HepG2 (cell line): ENCODE measurements at regions not wholly inside any gene's neighbourhood (a gene's known extent, or its start where the extent isn't known, plus 50 kb on each side); places are given as distances from the start of the nearest gene placed in this dataset.

Experiments used
- ATAC-seq: fragments of 200-7000 bp; cut with Tn5 transposase; 3 replicates; pipeline ENCODE4 v1.9.1; 2020; ENCODE audit warnings: mild to moderate bottlenecking, moderate library complexity
- BruUV-seq: library from RNA; stranded (reverse); fragments of 400-500 nt; replicated peaks from 2 replicates; lab custom pipeline; 2021; lab: Mats Ljungman, UMichigan
- CTCF ChIA-PET: fragments of 300-600 bp; formaldehyde crosslinking; extraction: SDS; loops from one replicate; lab custom pipeline; 2021; ENCODE audit warnings: low total read pairs, inconsistent platforms, low intra/inter-chr PET ratio; lab: Yijun Ruan, JAX
- POLR2A ChIA-PET: fragments of 350-600 bp; sonication (Branson Sonifier 250); formaldehyde crosslinking; loops from one replicate; lab custom pipeline; 2020; ENCODE audit warnings: antibody characterized with exemption, inconsistent platforms; lab: Yijun Ruan, JAX
- DNase-seq: peaks from one replicate; pipeline ENCODE4 v3.0.0-alpha.2; 2015; ENCODE audit warnings: low spot score
- FAIRE-seq: peaks from 3 replicates; lab custom pipeline; 2011; peaks lifted over from hg19 to GRCh38; lab: Jason Lieb, UNC
- H2AFZ ChIP-seq: one replicate; pipeline ENCODE4 v1.6.1; 2011; ENCODE audit warnings: low read length, inconsistent platforms
- H3K27ac ChIP-seq: fragments of 300-600 bp; 3 replicates; pipeline ENCODE4 v1.8.0; 2011; ENCODE audit warnings: mixed run types, mild to moderate bottlenecking, mixed read lengths, low read length, inconsistent platforms; ENCODE audit not compliant: insufficient read depth; ENCODE audit errors: extremely low read length
- H3K27me3 ChIP-seq, 2 experiments: fragments of 200-600 bp in 1 of 2; 2 replicates in 1 of 2; 3 replicates in 1 of 2; pipeline versions ENCODE4 v1.6.0 to v1.8.0; 2011; ENCODE audit warnings: low read length in 2 of 2, mild to moderate bottlenecking in 2 of 2, moderate library complexity in 2 of 2, inconsistent platforms in 1 of 2; ENCODE audit not compliant: insufficient read depth in 2 of 2, control insufficient read depth in 1 of 2
- H3K36me3 ChIP-seq, 2 experiments: fragments of 200-600 bp in 1 of 2; replicated peaks in 1 of 2; 2 replicates in 1 of 2; 3 replicates in 1 of 2; pipeline versions ENCODE4 v1.5.1 to v1.8.0; 2011; ENCODE audit warnings: low read length in 2 of 2, inconsistent platforms in 1 of 2; ENCODE audit not compliant: insufficient read depth in 2 of 2, control insufficient read depth in 1 of 2
- H3K4me1 ChIP-seq: 2 replicates; pipeline ENCODE4 v1.5.1; 2012; ENCODE audit warnings: low read length, inconsistent platforms; ENCODE audit not compliant: insufficient read depth
- H3K4me2 ChIP-seq: 2 replicates; pipeline ENCODE4 v1.6.0; 2011; ENCODE audit warnings: low read depth, low read length, inconsistent platforms
- H3K4me3 ChIP-seq, 3 experiments: fragments of 200-600 bp in 1 of 3; sonication (generic), shearing (Covaris generic) in 1 of 3; replicated peaks in 1 of 3; 2 replicates each; pipeline ENCODE4 v1.5.1; 2011 to 2016; ENCODE audit warnings: low read length in 3 of 3, inconsistent platforms in 2 of 3, low read depth in 2 of 3, mild to moderate bottlenecking in 2 of 3, control low read depth in 1 of 3, mixed read lengths in 1 of 3; ENCODE audit not compliant: insufficient read depth in 1 of 3
- H3K79me2 ChIP-seq: one replicate; pipeline ENCODE4 v1.6.1; 2011; ENCODE audit warnings: low read length, inconsistent platforms; ENCODE audit not compliant: insufficient read depth
- H3K9ac ChIP-seq: 2 replicates; pipeline ENCODE4 v1.6.0; 2011; ENCODE audit warnings: mild to moderate bottlenecking, low read depth, low read length, inconsistent platforms; ENCODE audit not compliant: insufficient read depth
- H3K9me3 ChIP-seq: 2 replicates; pipeline ENCODE4 v1.5.1; 2012; ENCODE audit warnings: mild to moderate bottlenecking, low read length
- H4K20me1 ChIP-seq: 2 replicates; pipeline ENCODE4 v1.6.0; 2011; ENCODE audit warnings: inconsistent platforms, mild to moderate bottlenecking, low read length, moderate library complexity; ENCODE audit not compliant: insufficient read depth
- DBP ChIP-seq: sonication (generic); formaldehyde crosslinking; IDR thresholded peaks from 2 replicates; pipeline ENCODE4 v1.4.0; 2020; ENCODE audit warnings: missing genetic modification reagents; ENCODE audit errors: not compliant biosample characterization
- ESRRA ChIP-seq: sonication (generic); formaldehyde crosslinking; IDR thresholded peaks from 2 replicates; pipeline ENCODE4 v1.5.1; 2020; ENCODE audit warnings: mild to moderate bottlenecking, low read depth, missing genetic modification reagents
- HNRNPLL ChIP-seq: fragments of 200-400 bp; formaldehyde crosslinking; IDR thresholded peaks from 2 replicates; pipeline ENCODE4 v1.6.1; 2017; ENCODE audit warnings: mild to moderate bottlenecking, low read depth, low read length; ENCODE audit not compliant: poor library complexity, severe bottlenecking
- ISL2 ChIP-seq: sonication (generic); formaldehyde crosslinking; IDR thresholded peaks from 2 replicates; pipeline ENCODE4 v1.5.0; 2020; ENCODE audit warnings: missing genetic modification reagents
- MXD1 ChIP-seq: sonication (generic); formaldehyde crosslinking; IDR thresholded peaks from 2 replicates; pipeline ENCODE4 v1.4.0; 2020; ENCODE audit warnings: mild to moderate bottlenecking, missing genetic modification reagents
- POLR2AphosphoS2 ChIP-seq: IDR thresholded peaks from 2 replicates; pipeline ENCODE4 v1.6.1; 2011; ENCODE audit warnings: low read depth, low read length, improper control_type of control experiment
- PTBP1 ChIP-seq: fragments of 200-400 bp; formaldehyde crosslinking; IDR thresholded peaks from 2 replicates; pipeline ENCODE4 v1.6.1; 2018; ENCODE audit warnings: low read length, low read depth; ENCODE audit not compliant: poor library complexity, severe bottlenecking
- SETDB1 ChIP-seq: sonication (generic); formaldehyde crosslinking; IDR thresholded peaks from 2 replicates; pipeline ENCODE4 v1.5.1; 2020; ENCODE audit warnings: missing genetic modification reagents, mild to moderate bottlenecking, borderline replicate concordance
- ZBED4 ChIP-seq: sonication (generic); formaldehyde crosslinking; IDR thresholded peaks from 2 replicates; pipeline ENCODE4 v1.4.0; 2020; ENCODE audit warnings: missing genetic modification reagents, borderline replicate concordance
- ZMYM2 ChIP-seq: sonication (generic); formaldehyde crosslinking; IDR thresholded peaks from 2 replicates; pipeline ENCODE4 v1.8.0; 2022; ENCODE audit warnings: mild to moderate bottlenecking, missing genetic modification reagents
- WGBS: methylation state at CpG from one replicate; pipeline ENCODE4 v1.1.6; 2017; ENCODE audit warnings: low lambda C conversion rate; 5-methylcytosine and 5-hydroxymethylcytosine counted together
- in situ Hi-C: cut with HindIII; loops from 2 replicates; pipeline ENCODE4 v1.10.0; 2017; ENCODE audit warnings: low pct_unique_long_range_greater_than_20kb; ENCODE audit not compliant: extremely low pct_ligation_motif_present
- intact Hi-C: fragments of 100-400 bp; cut with micrococcal nuclease; formaldehyde crosslinking; loops from one replicate; pipeline ENCODE4 v1.10.0; 2022; ENCODE audit not compliant: unreplicated experiment

GRCh38 chr7:85239109-85239508, 52.3 kb upstream of the SEMA3D start:
- intact Hi-C loops, result no loop called here
- no peaks in the 10 kb centered on the region for H3K36me3 ChIP-seq
- DNase-seq, result no peak
- CTCF ChIA-PET, result no interaction called here
- no peaks in the 10 kb centered on the region for H3K4me1 ChIP-seq
- H4K20me1 ChIP-seq, result no peaks in the 10 kb centered on the region
- H3K9me3 ChIP-seq, result no peaks in the 10 kb centered on the region
- under 1% methylated on average over 4 of the region's 4 CpGs for WGBS
- TF ChIP-seq SETDB1, result no peak
- no peak for TF ChIP-seq MXD1 (CRISPR knock-in tag)
- no peak for TF ChIP-seq ISL2
- TF ChIP-seq ESRRA (CRISPR knock-in tag), result no peak
- TF ChIP-seq PTBP1, result no peak
- no peak for TF ChIP-seq POLR2AphosphoS2
- TF ChIP-seq ZMYM2 (CRISPR knock-in tag), result no peak
- TF ChIP-seq, all 625 proteins: peak for 0
- POLR2A ChIA-PET, result no interaction called here
- no peak overlapping the region for H3K4me2 ChIP-seq
- H3K27me3 ChIP-seq, result no peaks in the 10 kb centered on the region
- FAIRE-seq (no peak), ATAC-seq (no peak)
- H3K4me3 ChIP-seq, result no peak overlapping the region
- no TSS peak for BruUV-seq
- no peak overlapping the region for H2AFZ ChIP-seq
- in situ Hi-C loops, result no loop called here
- no peak overlapping the region for H3K27ac ChIP-seq
- no peak overlapping the region for H3K9ac ChIP-seq
- H3K79me2 ChIP-seq, result no peaks in the 10 kb centered on the region

GRCh38 chr7:85237721-85238120, 50.9 kb upstream of the SEMA3D start:
- FAIRE-seq, result no peak
- H3K9me3 ChIP-seq, result no peaks in the 10 kb centered on the region
- no peak for ATAC-seq
- no peaks in the 10 kb centered on the region for H3K36me3 ChIP-seq
- H3K79me2 ChIP-seq, result no peaks in the 10 kb centered on the region
- no peak overlapping the region for H2AFZ ChIP-seq
- DNase-seq, result no peak
- in situ Hi-C loops, result no loop called here
- H3K4me3 ChIP-seq, result no peak overlapping the region
- no peak overlapping the region for H3K9ac ChIP-seq
- no peaks in the 10 kb centered on the region for H4K20me1 ChIP-seq
- WGBS, result 13% methylated on average over 4 of the region's 4 CpGs
- ChIA-PET POLR2A (no interaction called here), CTCF (no interaction called here)
- H3K27me3 ChIP-seq, result no peaks in the 10 kb centered on the region
- no peaks in the 10 kb centered on the region for H3K4me1 ChIP-seq
- intact Hi-C loops, result no loop called here
- no TSS peak for BruUV-seq
- no peak overlapping the region for H3K27ac ChIP-seq
- no peak overlapping the region for H3K4me2 ChIP-seq
- no peak for TF ChIP-seq DBP (CRISPR knock-in tag)
- TF ChIP-seq HNRNPLL, result no peak
- TF ChIP-seq ZBED4, result no peak
